ENCODE measurements at regions not wholly inside any gene's neighbourhood (a gene's known extent, or its start where the extent isn't known, plus 50 kb on each side); places are given as distances from the start of the nearest gene placed in this dataset.

DNA sequence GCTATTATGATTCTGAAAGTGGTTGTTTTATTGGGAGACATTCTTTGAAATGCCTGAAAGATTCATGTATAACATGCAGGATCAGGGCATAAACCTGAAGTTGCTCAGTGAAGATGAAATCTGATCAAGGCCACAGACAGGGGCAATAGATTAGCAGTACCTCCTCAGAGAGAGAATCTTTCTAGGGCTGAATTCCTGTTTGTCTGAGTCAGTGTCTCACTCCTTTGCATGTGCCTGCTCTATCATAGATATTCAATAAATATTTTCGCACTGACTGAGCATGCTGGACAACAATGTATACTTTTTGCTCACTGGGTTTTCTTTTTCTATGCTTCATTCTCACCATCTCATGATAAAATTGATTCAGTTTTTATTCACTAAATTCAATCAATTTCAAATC lies 49.8 kb upstream of the PFN2 start:
- no peak overlapping the region for H3K4me3 ChIP-seq (ENCODE audit: low read depth in 1 of 2, low read length in 2 of 2)
- no peak overlapping the region for H3K27ac ChIP-seq (ENCODE audit: low read depth, low read length)
- H3K4me1 ChIP-seq (ENCODE audit: insufficient read depth, low read length): no peaks in the 10 kb centered on the region
- H3K9ac ChIP-seq (ENCODE audit: low read length): no peak overlapping the region
- no peaks in the 10 kb centered on the region for H3K9me3 ChIP-seq (ENCODE audit: low read length)
- no peaks in the 10 kb centered on the region for H3K36me3 ChIP-seq (ENCODE audit: insufficient read depth, low read length)
- H3K27me3 ChIP-seq (ENCODE audit: control insufficient read depth in 1 of 2, insufficient read depth in 2 of 2, low read length in 2 of 2): no peaks in the 10 kb centered on the region
